ENCODE measurements at regions not wholly inside any gene's neighbourhood (a gene's known extent, or its start where the extent isn't known, plus 50 kb on each side); places are given as distances from the start of the nearest gene placed in this dataset.

- no peak for TF ChIP-seq RUNX3 (IDR thresholded peaks at IDR 0.05; ENCODE audit: low read length)
- no peak for TF ChIP-seq IRF4 (IDR thresholded peaks at IDR 0.05; ENCODE audit: low read depth, low read length)
- TF ChIP-seq, protein P1, sequence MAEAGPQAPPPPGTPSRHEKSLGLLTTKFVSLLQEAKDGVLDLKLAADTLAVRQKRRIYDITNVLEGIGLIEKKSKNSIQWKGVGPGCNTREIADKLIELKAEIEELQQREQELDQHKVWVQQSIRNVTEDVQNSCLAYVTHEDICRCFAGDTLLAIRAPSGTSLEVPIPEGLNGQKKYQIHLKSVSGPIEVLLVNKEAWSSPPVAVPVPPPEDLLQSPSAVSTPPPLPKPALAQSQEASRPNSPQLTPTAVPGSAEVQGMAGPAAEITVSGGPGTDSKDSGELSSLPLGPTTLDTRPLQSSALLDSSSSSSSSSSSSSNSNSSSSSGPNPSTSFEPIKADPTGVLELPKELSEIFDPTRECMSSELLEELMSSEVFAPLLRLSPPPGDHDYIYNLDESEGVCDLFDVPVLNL (IDR thresholded peaks at IDR 0.05; ENCODE audit: low read depth, low read length), result no peak
- no peak for TF ChIP-seq KDM1A (IDR thresholded peaks at IDR 0.05; ENCODE audit: borderline replicate concordance)
- TF ChIP-seq, protein P2, sequence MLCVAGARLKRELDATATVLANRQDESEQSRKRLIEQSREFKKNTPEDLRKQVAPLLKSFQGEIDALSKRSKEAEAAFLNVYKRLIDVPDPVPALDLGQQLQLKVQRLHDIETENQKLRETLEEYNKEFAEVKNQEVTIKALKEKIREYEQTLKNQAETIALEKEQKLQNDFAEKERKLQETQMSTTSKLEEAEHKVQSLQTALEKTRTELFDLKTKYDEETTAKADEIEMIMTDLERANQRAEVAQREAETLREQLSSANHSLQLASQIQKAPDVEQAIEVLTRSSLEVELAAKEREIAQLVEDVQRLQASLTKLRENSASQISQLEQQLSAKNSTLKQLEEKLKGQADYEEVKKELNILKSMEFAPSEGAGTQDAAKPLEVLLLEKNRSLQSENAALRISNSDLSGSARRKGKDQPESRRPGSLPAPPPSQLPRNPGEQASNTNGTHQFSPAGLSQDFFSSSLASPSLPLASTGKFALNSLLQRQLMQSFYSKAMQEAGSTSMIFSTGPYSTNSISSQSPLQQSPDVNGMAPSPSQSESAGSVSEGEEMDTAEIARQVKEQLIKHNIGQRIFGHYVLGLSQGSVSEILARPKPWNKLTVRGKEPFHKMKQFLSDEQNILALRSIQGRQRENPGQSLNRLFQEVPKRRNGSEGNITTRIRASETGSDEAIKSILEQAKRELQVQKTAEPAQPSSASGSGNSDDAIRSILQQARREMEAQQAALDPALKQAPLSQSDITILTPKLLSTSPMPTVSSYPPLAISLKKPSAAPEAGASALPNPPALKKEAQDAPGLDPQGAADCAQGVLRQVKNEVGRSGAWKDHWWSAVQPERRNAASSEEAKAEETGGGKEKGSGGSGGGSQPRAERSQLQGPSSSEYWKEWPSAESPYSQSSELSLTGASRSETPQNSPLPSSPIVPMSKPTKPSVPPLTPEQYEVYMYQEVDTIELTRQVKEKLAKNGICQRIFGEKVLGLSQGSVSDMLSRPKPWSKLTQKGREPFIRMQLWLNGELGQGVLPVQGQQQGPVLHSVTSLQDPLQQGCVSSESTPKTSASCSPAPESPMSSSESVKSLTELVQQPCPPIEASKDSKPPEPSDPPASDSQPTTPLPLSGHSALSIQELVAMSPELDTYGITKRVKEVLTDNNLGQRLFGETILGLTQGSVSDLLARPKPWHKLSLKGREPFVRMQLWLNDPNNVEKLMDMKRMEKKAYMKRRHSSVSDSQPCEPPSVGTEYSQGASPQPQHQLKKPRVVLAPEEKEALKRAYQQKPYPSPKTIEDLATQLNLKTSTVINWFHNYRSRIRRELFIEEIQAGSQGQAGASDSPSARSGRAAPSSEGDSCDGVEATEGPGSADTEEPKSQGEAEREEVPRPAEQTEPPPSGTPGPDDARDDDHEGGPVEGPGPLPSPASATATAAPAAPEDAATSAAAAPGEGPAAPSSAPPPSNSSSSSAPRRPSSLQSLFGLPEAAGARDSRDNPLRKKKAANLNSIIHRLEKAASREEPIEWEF (IDR thresholded peaks at IDR 0.05; ENCODE audit: insufficient replicate concordance, low read depth, low read length), result no peak
- H3K36me3 ChIP-seq (ENCODE audit: control insufficient read depth in 2 of 2, insufficient read depth in 2 of 2, low read length in 1 of 2), result no peaks in the 10 kb centered on the region
- in situ Hi-C loops (cut with MboI), result no loop called here
- H3K27ac ChIP-seq (ENCODE audit: control insufficient read depth, insufficient read depth), result no peak overlapping the region
- POLR2A ChIA-PET, result no interaction called here
- RAD21 ChIA-PET (ENCODE audit: unreplicated experiment), result no interaction called here
- no peak for FAIRE-seq
- SMC1A ChIA-PET (ENCODE audit: uncharacterized antibody, unreplicated experiment), result interaction anchor here (1.2 kb wide), 1 partner anchor 15 kb away, joined by 3 read pairs; no protein-coding TSS in a partner anchor
- no peak for DNase-seq (ENCODE audit: low read depth, low spot score)
- no peak for ATAC-seq
- H3K9me3 ChIP-seq (replicated peaks; ENCODE audit: control insufficient read depth, insufficient read depth, low read length), result no peaks in the 10 kb centered on the region; the same call in 2 of the 3 replicates
- no peak overlapping the region for H2AFZ ChIP-seq (ENCODE audit: control insufficient read depth, low read depth, low read length)
- peaks cover 5% of the 10 kb centered on the region; the same call in 1 of the 2 replicates for H3K4me1 ChIP-seq (ENCODE audit: control insufficient read depth, insufficient read depth, low read length)
- H3K4me2 ChIP-seq (ENCODE audit: control insufficient read depth, insufficient read depth), result no peak overlapping the region
- H3K9ac ChIP-seq (ENCODE audit: control insufficient read depth, insufficient read depth, low read length), result no peak overlapping the region
- intact Hi-C loops (cut with micrococcal nuclease; ENCODE audit: unreplicated experiment), result no loop called here
- no peaks in the 10 kb centered on the region for H4K20me1 ChIP-seq (ENCODE audit: control insufficient read depth, insufficient read depth)
- BruUV-seq (replicated peaks), result no TSS peak
- no peak overlapping the region for H3K4me3 ChIP-seq
- no peaks in the 10 kb centered on the region; a peak in 1 of 4 replicates for H3K27me3 ChIP-seq (replicated peaks in 1 of 2; ENCODE audit: control insufficient read depth in 2 of 2, insufficient read depth in 2 of 2, low read length in 1 of 2)
- no peaks in the 10 kb centered on the region for H3K79me2 ChIP-seq (ENCODE audit: control insufficient read depth, insufficient read depth, low read length)
- CTCF ChIA-PET, result no interaction called here
These were observed 124.6 kb upstream of the PDE4D start for GRCh38 chr5:60018091-60018490.
